NB4 (cell line): ENCODE measurements at regions not wholly inside any gene's neighbourhood (a gene's known extent, or its start where the extent isn't known, plus 50 kb on each side); places are given as distances from the start of the nearest gene placed in this dataset.

Experiments used
- MYC ChIP-seq: IDR thresholded peaks from 2 replicates; pipeline ENCODE4 v1.6.1; 2011; ENCODE audit warnings: low read depth, low read length
- POLR2A ChIP-seq: IDR thresholded peaks from 2 replicates; pipeline ENCODE4 v1.6.1; 2011; ENCODE audit warnings: mild to moderate bottlenecking; ENCODE audit not compliant: insufficient read length; ENCODE audit errors: extremely low read depth
- TF ChIP-seq, protein P1 (sequence below): IDR thresholded peaks from one replicate; pipeline ENCODE4 v1.5.1; 2012; ENCODE audit warnings: low read depth, low read length
- TF ChIP-seq, protein P2 (sequence below): IDR thresholded peaks from 2 replicates; pipeline ENCODE4 v1.6.1; 2011; ENCODE audit warnings: low read depth, low read length

DNA sequence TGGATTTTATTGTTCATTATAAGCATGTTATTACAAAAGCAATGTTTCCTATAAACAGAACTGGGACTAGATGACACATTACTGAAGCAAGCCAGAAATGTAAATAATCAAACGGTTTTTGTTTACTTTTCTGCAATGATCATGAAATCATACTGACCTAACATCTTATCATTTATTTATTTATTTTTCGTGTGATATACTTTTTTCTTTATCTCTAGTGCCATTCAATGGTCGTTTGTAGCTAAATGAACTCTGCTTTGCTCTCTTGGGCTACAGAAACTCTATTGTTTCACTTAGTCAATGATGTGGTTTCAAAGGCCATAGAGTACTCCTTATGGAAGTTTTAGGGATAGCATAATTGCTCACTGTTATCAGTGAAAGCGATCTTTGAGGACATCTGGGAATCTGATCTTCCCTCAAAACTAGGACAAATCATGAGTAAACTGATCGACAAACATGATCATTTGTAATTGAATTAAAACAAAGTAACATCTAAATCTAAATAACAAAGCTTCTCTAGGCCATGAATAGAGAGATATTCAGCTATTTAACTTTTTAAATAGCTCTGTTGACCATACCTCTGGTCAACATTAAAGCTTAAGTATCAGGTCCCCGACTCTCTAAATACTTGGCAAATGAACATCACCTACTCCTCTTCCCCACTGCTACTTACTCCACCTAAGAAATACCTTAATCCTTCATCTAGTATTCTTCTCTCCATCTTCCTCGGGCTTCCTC, 933.4 kb downstream of the TFAP2A start:
- TF ChIP-seq, protein P1, sequence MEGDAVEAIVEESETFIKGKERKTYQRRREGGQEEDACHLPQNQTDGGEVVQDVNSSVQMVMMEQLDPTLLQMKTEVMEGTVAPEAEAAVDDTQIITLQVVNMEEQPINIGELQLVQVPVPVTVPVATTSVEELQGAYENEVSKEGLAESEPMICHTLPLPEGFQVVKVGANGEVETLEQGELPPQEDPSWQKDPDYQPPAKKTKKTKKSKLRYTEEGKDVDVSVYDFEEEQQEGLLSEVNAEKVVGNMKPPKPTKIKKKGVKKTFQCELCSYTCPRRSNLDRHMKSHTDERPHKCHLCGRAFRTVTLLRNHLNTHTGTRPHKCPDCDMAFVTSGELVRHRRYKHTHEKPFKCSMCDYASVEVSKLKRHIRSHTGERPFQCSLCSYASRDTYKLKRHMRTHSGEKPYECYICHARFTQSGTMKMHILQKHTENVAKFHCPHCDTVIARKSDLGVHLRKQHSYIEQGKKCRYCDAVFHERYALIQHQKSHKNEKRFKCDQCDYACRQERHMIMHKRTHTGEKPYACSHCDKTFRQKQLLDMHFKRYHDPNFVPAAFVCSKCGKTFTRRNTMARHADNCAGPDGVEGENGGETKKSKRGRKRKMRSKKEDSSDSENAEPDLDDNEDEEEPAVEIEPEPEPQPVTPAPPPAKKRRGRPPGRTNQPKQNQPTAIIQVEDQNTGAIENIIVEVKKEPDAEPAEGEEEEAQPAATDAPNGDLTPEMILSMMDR = no peak
- TF ChIP-seq POLR2A (no peak), MYC (no peak)
- TF ChIP-seq, protein P2, sequence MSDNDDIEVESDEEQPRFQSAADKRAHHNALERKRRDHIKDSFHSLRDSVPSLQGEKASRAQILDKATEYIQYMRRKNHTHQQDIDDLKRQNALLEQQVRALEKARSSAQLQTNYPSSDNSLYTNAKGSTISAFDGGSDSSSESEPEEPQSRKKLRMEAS = no peak
